ENCODE measurements at regions not wholly inside any gene's neighbourhood (a gene's known extent, or its start where the extent isn't known, plus 50 kb on each side); places are given as distances from the start of the nearest gene placed in this dataset.

GRCh38 chr10:108877095-108877561 lies 1046.2 kb downstream of the XPNPEP1 start:
- TF ChIP-seq, protein P1, sequence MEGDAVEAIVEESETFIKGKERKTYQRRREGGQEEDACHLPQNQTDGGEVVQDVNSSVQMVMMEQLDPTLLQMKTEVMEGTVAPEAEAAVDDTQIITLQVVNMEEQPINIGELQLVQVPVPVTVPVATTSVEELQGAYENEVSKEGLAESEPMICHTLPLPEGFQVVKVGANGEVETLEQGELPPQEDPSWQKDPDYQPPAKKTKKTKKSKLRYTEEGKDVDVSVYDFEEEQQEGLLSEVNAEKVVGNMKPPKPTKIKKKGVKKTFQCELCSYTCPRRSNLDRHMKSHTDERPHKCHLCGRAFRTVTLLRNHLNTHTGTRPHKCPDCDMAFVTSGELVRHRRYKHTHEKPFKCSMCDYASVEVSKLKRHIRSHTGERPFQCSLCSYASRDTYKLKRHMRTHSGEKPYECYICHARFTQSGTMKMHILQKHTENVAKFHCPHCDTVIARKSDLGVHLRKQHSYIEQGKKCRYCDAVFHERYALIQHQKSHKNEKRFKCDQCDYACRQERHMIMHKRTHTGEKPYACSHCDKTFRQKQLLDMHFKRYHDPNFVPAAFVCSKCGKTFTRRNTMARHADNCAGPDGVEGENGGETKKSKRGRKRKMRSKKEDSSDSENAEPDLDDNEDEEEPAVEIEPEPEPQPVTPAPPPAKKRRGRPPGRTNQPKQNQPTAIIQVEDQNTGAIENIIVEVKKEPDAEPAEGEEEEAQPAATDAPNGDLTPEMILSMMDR (IDR thresholded peaks at IDR 0.05) = no peak
- no peak for TF ChIP-seq EZH2 (IDR thresholded peaks at IDR 0.05; ENCODE audit: borderline replicate concordance, insufficient read depth, low read depth, low read length, poor library complexity, severe bottlenecking)

All from B cell (primary cell).